Spleen (tissue), 7 donors: ENCODE measurements at regions not wholly inside any gene's neighbourhood (a gene's known extent, or its start where the extent isn't known, plus 50 kb on each side); places are given as distances from the start of the nearest gene placed in this dataset.
"Not testable (repeated sequence)": the region's sequence is repeated elsewhere in the genome, so short reads cannot be mapped to it uniquely, and the experiment has no call there.

Experiments used
- POLR2A ChIP-seq, 3 donors: fragments of 450-650 bp; IDR thresholded peaks; one replicate each; pipeline ENCODE4 v1.5.1; 2017; ENCODE audit warnings: antibody characterized with exemption in 3 of 3, mild to moderate bottlenecking in 1 of 3
- POLR2AphosphoS5 ChIP-seq, 3 donors: sonication (generic); formaldehyde crosslinking; IDR thresholded peaks; one replicate each; pipeline ENCODE4 v1.5.1; 2017; ENCODE audit warnings: antibody characterized with exemption in 3 of 3
- TF ChIP-seq, protein P1 (sequence below), 11 experiments: fragments of 200-600 bp in 7 of 11; fragments of 450-650 bp in 4 of 11; sonication (generic) in 4 of 11; IDR thresholded peaks in 8 of 11; conservative IDR thresholded peaks in 3 of 11; 1 replicate in 7 of 11; 2 replicates in 4 of 11; pipeline versions ENCODE4 v1.4.0 to v1.8.0; 2016 to 2021; ENCODE audit warnings: antibody characterized with exemption in 11 of 11, inconsistent platforms in 4 of 11, mild to moderate bottlenecking in 1 of 11
- donor health status: DM: no; HTN: no; CAD: no; lungs with moderate emphysema.
- donor health status: DM: no; HTN: no; CAD: no.
- donor health status: DM: no; HTN: no; CAD: no.

DNA sequence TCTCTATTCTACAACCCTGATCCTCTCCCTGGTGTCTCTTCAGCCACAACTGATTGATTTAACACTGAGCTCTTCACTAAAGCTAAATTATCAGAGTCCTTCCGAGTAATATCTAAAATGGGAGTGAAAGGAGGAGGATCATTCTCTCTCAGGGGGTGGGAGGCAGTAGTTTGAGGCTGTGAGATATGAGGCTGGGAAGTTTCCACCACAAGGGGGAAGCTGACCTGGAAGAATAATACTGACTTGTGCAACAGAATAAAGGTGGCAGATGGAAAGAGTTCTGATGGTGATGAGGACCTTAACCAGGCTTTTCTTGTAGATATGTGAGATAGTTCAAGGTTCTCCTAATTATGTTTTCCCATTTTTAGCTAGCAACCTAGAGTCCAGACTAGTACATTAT is 118.1 kb upstream of the ERV3-1 start:
- TF ChIP-seq, protein P1, sequence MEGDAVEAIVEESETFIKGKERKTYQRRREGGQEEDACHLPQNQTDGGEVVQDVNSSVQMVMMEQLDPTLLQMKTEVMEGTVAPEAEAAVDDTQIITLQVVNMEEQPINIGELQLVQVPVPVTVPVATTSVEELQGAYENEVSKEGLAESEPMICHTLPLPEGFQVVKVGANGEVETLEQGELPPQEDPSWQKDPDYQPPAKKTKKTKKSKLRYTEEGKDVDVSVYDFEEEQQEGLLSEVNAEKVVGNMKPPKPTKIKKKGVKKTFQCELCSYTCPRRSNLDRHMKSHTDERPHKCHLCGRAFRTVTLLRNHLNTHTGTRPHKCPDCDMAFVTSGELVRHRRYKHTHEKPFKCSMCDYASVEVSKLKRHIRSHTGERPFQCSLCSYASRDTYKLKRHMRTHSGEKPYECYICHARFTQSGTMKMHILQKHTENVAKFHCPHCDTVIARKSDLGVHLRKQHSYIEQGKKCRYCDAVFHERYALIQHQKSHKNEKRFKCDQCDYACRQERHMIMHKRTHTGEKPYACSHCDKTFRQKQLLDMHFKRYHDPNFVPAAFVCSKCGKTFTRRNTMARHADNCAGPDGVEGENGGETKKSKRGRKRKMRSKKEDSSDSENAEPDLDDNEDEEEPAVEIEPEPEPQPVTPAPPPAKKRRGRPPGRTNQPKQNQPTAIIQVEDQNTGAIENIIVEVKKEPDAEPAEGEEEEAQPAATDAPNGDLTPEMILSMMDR (IDR thresholded peaks at IDR 0.05 in 8 of 11, conservative IDR thresholded peaks at IDR 0.05 in 3 of 11), result not testable (repeated sequence)
- TF ChIP-seq POLR2AphosphoS5, POLR2A (IDR thresholded peaks at IDR 0.05): not testable (repeated sequence)
